ENCODE measurements at regions not wholly inside any gene's neighbourhood (a gene's known extent, or its start where the extent isn't known, plus 50 kb on each side); places are given as distances from the start of the nearest gene placed in this dataset.

GRCh38 chr3:95707268-95707667 lies 1107.1 kb upstream of the EPHA6 start:
- no peak for TF ChIP-seq EZH2 (IDR thresholded peaks at IDR 0.05; ENCODE audit: borderline replicate concordance, low read depth, low read length, poor library complexity, severe bottlenecking)
- TF ChIP-seq, protein P1, sequence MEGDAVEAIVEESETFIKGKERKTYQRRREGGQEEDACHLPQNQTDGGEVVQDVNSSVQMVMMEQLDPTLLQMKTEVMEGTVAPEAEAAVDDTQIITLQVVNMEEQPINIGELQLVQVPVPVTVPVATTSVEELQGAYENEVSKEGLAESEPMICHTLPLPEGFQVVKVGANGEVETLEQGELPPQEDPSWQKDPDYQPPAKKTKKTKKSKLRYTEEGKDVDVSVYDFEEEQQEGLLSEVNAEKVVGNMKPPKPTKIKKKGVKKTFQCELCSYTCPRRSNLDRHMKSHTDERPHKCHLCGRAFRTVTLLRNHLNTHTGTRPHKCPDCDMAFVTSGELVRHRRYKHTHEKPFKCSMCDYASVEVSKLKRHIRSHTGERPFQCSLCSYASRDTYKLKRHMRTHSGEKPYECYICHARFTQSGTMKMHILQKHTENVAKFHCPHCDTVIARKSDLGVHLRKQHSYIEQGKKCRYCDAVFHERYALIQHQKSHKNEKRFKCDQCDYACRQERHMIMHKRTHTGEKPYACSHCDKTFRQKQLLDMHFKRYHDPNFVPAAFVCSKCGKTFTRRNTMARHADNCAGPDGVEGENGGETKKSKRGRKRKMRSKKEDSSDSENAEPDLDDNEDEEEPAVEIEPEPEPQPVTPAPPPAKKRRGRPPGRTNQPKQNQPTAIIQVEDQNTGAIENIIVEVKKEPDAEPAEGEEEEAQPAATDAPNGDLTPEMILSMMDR (conservative IDR thresholded peaks at IDR 0.05; ENCODE audit: low read depth, low read length) = no peak

All from A673 (cell line).